Inflammatory macrophage treated with lipopolysaccharide for 1 hour (primary cell): ENCODE measurements at regions not wholly inside any gene's neighbourhood (a gene's known extent, or its start where the extent isn't known, plus 50 kb on each side); places are given as distances from the start of the nearest gene placed in this dataset.

ENCODE experiments used
- DNase-seq, 2 donors: peaks; one replicate each; pipeline ENCODE4 v3.0.0-alpha.2; 2020 to 2022

GRCh38 chr7:21370283-21370982 is 57.5 kb upstream of the SP4 start:
- DNase-seq = no peak

GRCh38 chr7:21371360-21371759 is 56.5 kb upstream of the SP4 start:
- no peak for DNase-seq

GRCh38 chr7:21373031-21373430 is 54.9 kb upstream of the SP4 start:
- DNase-seq = no peak

GRCh38 chr7:21374134-21374533 is 53.7 kb upstream of the SP4 start:
- DNase-seq = no peak

GRCh38 chr7:21377545-21377944 is 50.3 kb upstream of the SP4 start:
- DNase-seq = no peak
